ENCODE measurements at regions not wholly inside any gene's neighbourhood (a gene's known extent, or its start where the extent isn't known, plus 50 kb on each side); places are given as distances from the start of the nearest gene placed in this dataset.
A peak's percentile ranks its signal among the peaks of the same experiment; 100 is the strongest.
"Not testable (repeated sequence)": the region's sequence is repeated elsewhere in the genome, so short reads cannot be mapped to it uniquely, and the experiment has no call there.

DNA sequence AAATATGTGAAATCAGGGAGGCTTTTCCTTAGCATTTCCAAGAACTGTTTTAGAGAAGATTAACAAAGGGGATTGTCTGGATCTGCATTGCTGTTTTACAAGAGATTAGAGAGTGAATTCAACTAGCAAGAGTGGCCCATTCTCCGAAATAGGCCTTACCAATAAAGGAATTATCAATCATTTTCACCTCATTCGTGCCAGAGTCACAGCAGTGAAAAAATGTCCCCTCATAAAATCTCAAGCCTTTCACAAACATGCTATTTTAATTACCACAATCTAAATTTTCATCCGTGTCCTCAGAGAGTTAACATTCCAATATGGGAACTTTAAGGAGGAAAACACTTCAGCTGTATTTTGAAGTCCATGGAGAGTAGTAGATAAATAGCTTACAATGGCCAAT lies 979.6 kb downstream of the RPA4 start:
- no peak for DNase-seq

DNA sequence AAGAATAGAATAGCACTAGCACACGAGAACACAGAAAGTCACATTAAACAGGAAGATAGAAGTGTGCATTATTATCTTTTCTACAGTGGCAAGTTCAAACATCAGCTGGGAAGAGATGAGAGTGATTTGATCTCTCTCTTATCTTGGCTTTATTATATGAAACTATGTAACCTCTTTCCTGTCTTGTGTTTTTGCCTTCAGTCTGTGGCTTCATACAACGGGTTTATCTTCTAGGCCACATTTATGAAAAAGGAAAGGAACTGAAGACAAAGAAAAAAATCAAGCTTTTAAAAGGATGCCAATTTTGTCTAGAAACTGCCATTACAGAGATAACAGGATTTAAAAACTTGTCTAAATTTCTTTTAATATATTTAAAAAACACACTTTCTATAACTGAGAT lies 983.6 kb downstream of the RPA4 start:
- DNase-seq, result no peak

- DNase-seq, result no peak
Observed at GRCh38 chrX:97876697-97877407, 993.1 kb downstream of the RPA4 start.

GRCh38 chrX:97882306-97882705 lies 998.6 kb downstream of the RPA4 start:
- DNase-seq, result no peak

- no peak for DNase-seq
Observed at GRCh38 chrX:97895751-97896150, 1012.0 kb downstream of the RPA4 start.

DNA sequence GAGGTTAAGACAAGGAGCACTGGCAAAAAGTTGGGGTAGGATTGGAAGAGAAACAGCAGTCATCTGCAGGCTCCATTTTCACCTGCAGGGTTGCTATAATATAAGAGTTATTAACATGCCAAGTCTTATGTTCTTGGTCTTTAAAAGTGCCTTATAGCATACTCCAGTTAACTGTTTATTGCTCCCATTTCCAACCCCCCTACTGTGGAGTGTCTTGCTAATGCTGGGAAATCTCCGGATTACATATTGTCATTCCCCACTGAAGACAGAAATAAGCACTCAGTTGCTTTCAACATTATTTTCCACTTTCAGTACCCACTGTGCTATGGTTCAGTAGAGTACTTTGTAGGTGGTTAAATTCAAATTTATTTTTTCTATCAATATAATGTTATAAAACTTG lies 1014.3 kb downstream of the RPA4 start:
- DNase-seq, result no peak

- no peak for DNase-seq
Observed at GRCh38 chrX:97898798-97899197, 1015.1 kb downstream of the RPA4 start.

GRCh38 chrX:97907791-97908190 lies 1024.1 kb downstream of the RPA4 start:
- no peak for DNase-seq

DNA sequence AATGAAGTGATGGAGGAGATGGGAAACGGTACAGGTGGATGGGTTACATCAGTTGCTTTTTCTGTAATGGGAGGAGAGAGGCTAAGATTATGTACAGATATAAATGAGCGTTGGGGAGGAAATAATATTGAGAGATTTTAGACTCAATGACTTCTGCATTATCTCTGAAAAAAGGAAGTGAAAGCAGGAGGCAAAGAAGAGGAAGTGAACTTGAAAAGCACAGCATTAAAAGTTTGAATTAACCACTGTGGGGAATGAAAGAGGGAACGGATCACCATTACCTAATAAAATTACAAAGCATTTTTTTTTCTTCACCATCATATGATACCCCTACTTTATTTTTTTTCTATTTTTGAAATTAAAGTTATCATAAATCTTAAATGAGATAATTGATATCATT lies 1025.5 kb downstream of the RPA4 start:
- DNase-seq, result no peak

GRCh38 chrX:97915390-97915789 lies 1031.7 kb downstream of the RPA4 start:
- not testable (repeated sequence) for DNase-seq

GRCh38 chrX:97921223-97921622 lies 1037.5 kb downstream of the RPA4 start:
- not testable (repeated sequence) for DNase-seq

DNA sequence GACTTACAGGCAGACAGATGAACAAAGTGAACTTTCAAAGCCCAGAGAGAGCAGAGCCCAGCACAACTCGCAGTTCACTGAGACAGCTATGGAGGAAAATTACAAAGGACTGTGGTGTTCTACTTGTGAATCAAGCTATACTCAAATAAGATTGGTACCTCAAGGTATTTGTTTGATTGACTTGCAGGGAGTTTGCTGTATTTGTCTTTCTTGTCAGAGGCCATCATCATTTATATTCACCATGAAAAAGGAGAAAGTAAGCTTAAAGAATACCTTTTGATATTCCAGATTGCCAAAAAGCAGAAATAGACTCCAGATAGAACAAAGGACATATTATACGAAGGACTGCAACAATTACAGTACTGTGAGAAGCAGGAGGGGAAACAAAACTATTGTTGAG lies 1047.9 kb downstream of the RPA4 start:
- peak; percentile 16 for DNase-seq

DNA sequence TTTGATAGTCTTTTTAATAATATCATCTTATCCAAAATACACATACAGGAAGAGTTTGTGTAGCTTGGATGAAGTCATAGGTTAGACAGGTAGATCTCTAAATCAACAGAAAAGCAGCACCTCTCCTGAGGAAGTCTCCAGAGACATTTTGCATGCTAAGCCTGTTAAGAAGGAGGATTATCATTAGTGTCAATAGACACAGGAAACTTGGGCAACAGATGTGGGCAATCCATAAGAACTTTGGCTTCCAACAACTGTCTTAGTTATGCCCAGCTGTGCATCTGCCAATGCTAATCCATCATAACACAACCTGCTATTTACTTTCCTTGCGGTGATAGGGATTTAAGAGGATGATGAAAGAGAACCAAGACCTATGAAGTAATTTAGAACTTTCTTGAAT lies 1052.6 kb downstream of the RPA4 start:
- no peak for DNase-seq

DNA sequence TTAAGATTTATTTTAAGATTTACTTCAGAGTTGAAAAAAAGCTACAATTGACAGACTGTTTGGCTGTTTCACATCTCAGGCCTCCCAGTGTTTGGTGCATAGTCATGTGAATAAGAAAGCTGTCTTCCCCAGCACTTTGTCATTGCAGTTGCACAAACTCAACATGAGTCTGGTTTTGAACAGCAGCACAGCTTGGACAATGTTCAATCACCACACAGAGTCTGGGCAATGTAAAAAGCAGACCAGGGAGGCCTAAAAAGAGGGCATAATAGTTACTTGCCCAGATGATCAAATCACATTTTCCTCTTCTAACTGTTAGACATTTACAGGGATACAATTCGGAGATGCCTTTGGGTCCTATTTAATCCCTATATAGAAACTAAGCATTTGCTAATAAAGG lies 1055.0 kb downstream of the RPA4 start:
- DNase-seq, result no peak

DNA sequence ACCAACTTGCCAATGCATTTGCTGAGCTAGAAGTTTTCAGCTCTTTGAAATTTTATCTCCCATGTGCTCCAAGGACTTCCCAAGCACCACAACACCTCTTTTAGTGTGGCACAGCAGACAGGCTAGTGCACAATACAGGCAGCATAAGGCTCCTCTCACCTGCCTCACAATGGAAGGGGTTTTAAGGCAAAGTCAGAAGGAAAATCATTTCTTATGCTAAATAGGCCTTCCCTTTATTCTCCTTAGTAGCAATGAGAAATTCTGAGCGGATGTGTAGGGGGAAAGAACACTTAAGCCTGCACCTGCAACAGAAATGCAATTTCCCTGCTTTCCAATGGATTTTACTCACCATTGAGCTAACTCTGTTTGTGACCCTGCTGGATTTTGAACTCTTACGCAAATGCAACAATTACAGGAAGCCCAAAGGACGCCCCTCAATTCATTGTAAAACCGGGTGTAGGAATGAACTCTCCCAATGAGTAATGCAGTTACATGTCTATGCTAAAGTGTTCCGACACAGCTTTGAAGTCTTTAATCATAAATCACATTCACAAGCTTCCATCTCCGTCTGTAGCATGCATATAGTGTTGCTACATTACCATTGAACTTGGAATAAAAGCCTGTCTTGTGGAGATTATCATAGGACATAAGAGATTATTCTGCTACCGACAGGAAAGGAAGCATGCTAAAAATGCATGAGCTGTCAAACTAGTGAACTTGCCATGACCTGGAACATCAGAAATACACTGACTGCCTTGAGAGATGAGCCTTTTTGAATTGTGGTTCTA lies 1084.9 kb downstream of the RPA4 start:
- no peak for DNase-seq

DNA sequence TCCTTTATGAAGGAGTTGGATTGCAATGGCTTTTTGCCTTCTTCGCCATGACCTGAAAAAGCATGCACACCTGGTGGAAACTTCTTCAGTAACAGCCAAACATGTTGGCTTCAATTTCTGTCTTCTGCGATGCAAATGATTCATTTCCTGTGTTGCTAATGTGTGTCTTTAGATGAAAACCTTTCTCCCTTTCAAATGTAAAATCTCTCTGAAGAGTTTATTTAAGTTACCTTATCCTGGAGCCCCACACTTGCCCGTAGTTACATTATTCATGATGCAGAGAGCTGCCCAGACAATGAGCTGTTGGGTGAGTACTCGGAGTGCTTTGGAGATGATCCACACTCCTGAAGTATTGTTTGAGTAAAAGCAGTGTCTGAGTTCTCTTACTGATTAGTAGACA lies 1100.9 kb downstream of the RPA4 start:
- DNase-seq, result no peak

DNA sequence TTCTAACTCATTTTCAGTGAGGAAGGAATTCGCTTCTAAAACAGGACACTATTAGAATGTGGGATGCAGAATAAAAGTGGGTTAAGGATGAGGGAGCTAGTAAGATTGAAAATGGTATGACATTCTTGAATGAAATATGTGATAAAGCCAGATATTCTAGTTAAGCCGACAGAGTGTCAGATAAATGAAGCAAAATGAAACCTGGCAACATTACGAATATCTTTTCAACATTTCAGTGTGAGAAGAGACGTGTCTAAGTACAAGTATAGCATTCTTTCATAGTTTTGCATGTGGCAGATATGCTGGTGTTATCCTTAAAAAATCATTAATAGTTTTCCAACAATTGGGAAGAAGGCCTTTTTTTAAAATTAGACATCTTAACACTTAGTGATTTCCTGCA lies 1101.4 kb downstream of the RPA4 start:
- DNase-seq, result no peak

GRCh38 chrX:97987979-97988378 lies 1104.3 kb downstream of the RPA4 start:
- DNase-seq, result no peak

DNA sequence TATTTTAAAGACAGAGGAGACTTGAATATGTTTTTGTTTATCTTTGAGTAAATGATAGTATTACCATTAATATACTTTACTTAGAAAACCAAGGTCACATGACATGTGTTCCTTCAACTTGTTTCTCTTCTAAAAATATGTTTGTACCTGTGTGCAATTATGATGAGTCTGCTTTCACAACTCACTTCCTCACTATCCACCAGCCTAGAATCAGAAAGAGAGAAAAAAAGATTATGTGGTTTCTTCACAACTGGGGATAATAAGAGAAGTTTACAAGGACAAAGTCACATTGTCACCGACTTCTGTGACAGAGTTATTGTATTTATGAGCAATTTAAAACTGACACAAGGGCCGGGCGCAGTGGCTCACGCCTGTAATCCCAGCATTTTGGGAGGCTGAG lies 1112.1 kb downstream of the RPA4 start:
- no peak for DNase-seq

GRCh38 chrX:98028691-98029090 lies 1145.0 kb downstream of the RPA4 start:
- DNase-seq, result no peak

DNA sequence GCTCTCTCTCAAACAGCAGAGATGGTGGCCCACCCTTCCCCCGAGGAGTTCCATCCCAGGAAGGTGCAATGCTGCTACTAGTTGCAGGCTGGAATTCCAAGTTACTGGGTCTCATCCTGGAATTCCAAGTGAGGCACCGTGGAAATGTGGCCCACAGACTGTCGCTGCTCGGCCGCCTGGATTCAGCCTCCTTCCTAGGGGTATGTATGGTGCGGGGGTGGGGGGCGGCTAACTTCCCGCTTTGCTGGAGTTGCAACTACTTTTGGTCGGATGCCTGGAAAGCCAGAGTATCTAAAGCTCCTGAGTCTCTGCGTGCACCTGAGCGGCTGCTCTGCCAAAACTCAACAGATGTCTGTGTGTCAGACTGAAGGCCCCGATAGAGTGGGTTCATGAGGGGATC lies 1146.2 kb downstream of the RPA4 start:
- DNase-seq, result no peak

DNA sequence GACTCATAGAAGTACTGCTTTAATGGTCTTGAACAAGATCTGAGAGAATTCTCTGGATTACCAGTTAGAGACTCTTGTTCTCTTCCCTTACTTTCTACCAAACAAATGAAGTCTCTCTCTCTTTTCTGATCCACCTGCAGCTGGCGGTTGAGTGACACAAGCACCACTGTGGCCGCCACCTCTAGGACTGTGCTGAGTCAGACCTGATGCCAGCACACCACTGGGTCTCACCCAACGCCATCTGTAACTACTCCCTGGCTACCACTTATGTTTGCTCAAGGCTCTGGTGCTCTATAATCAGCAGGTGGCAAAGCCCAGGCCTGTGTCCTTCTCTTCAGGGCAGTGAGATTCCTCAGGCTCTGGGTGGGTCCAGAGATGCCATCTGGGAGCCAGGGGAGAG lies 1173.5 kb downstream of the RPA4 start:
- no peak for DNase-seq

- DNase-seq, result no peak
Observed at GRCh38 chrX:98065151-98065550, 1181.4 kb downstream of the RPA4 start.

GRCh38 chrX:98067611-98068010 lies 1183.9 kb downstream of the RPA4 start:
- no peak for DNase-seq
